GM23338 (cell line): ENCODE measurements at regions not wholly inside any gene's neighbourhood (a gene's known extent, or its start where the extent isn't known, plus 50 kb on each side); places are given as distances from the start of the nearest gene placed in this dataset.

Experiments used
- ATAC-seq: fragments of 200-7000 bp; cut with Tn5 transposase; 3 replicates; pipeline ENCODE4 v1.9.1; 2020
- DNase-seq: peaks from one replicate; pipeline ENCODE4 v3.0.0-alpha.2; 2015; ENCODE audit warnings: low spot score
- H2AFZ ChIP-seq: fragments of 200-600 bp; sonication (generic); 2 replicates; pipeline ENCODE4 v1.8.0; 2016; ENCODE audit warnings: antibody characterized with exemption, mild to moderate bottlenecking, moderate library complexity
- H3F3A ChIP-seq: fragments of 200-600 bp; sonication (generic); replicated peaks from 2 replicates; pipeline ENCODE4 v1.8.0; 2017; ENCODE audit warnings: antibody characterized with exemption, mixed run types, low read depth
- H3K27ac ChIP-seq: fragments of 200-600 bp; sonication (generic); 2 replicates; pipeline ENCODE4 v1.6.1; 2016; ENCODE audit warnings: low read depth
- H3K27me3 ChIP-seq: fragments of 200-600 bp; sonication (generic); 2 replicates; pipeline ENCODE4 v1.8.0; 2016; ENCODE audit warnings: mild to moderate bottlenecking, mixed run types, moderate library complexity; ENCODE audit not compliant: insufficient read depth
- H3K36me3 ChIP-seq: fragments of 200-600 bp; sonication (generic); 2 replicates; pipeline ENCODE4 v1.8.0; 2016; ENCODE audit warnings: mild to moderate bottlenecking; ENCODE audit not compliant: insufficient read depth
- H3K4me1 ChIP-seq: fragments of 200-600 bp; sonication (generic); 2 replicates; pipeline ENCODE4 v1.8.0; 2016; ENCODE audit warnings: mild to moderate bottlenecking, moderate library complexity; ENCODE audit not compliant: insufficient read depth
- H3K4me2 ChIP-seq: fragments of 200-600 bp; sonication (generic); 2 replicates; pipeline ENCODE4 v1.7.1; 2017; ENCODE audit warnings: mixed run types
- H3K4me3 ChIP-seq: fragments of 200-600 bp; sonication (generic); 2 replicates; pipeline ENCODE4 v1.6.1; 2016; ENCODE audit warnings: mixed run types
- H3K79me2 ChIP-seq: fragments of 200-600 bp; sonication (generic); replicated peaks from 2 replicates; pipeline ENCODE4 v1.8.0; 2017; ENCODE audit warnings: mild to moderate bottlenecking; ENCODE audit not compliant: insufficient read depth
- H3K9me2 ChIP-seq: fragments of 200-600 bp; sonication (generic); 2 replicates; pipeline ENCODE4 v1.8.0; 2017; ENCODE audit not compliant: insufficient read depth
- H4K20me1 ChIP-seq: fragments of 200-600 bp; sonication (generic); replicated peaks from 2 replicates; pipeline ENCODE4 v1.8.0; 2017; ENCODE audit warnings: mild to moderate bottlenecking; ENCODE audit not compliant: insufficient read depth
- H3K27ac Mint-ChIP-seq: 2 replicates; pipeline ENCODE4 v1.8.0; 2020; ENCODE audit warnings: inconsistent platforms, mild to moderate bottlenecking, moderate library complexity, mixed read lengths
- H3K27me3 Mint-ChIP-seq: 3 replicates; pipeline ENCODE4 v1.8.0; 2022; ENCODE audit warnings: low read depth, mild to moderate bottlenecking, moderate library complexity, mixed read lengths, inconsistent platforms; ENCODE audit not compliant: insufficient read depth, poor library complexity
- H3K36me3 Mint-ChIP-seq: 3 replicates; pipeline ENCODE4 v1.8.0; 2021; ENCODE audit warnings: low read depth, mild to moderate bottlenecking, inconsistent platforms, moderate library complexity, mixed read lengths
- H3K4me1 Mint-ChIP-seq: 3 replicates; pipeline ENCODE4 v1.8.0; 2020; ENCODE audit warnings: mild to moderate bottlenecking, inconsistent platforms, mixed read lengths
- H3K4me3 Mint-ChIP-seq: 3 replicates; pipeline ENCODE4 v1.8.0; 2021; ENCODE audit warnings: moderate library complexity, mild to moderate bottlenecking, inconsistent platforms, mixed read lengths
- H3K9me3 Mint-ChIP-seq: 3 replicates; pipeline ENCODE4 v1.8.0; 2020; ENCODE audit warnings: moderate library complexity, mild to moderate bottlenecking, inconsistent platforms, mixed read lengths
- CREB1 ChIP-seq: fragments of 250-450 bp; sonication (Bioruptor Pico); IDR thresholded peaks from 2 replicates; pipeline ENCODE4 v1.5.0; 2020; ENCODE audit warnings: low read depth, mild to moderate bottlenecking, moderate library complexity
- EZH2 ChIP-seq: fragments of 200-600 bp; sonication (generic); IDR thresholded peaks from one replicate; pipeline ENCODE4 v1.8.0; 2017; ENCODE audit warnings: antibody characterized with exemption, mild to moderate bottlenecking, low read depth; ENCODE audit not compliant: unreplicated experiment
- EZH2phosphoT487 ChIP-seq: fragments of 200-600 bp; sonication (generic); IDR thresholded peaks from one replicate; pipeline ENCODE4 v1.8.1; 2018; ENCODE audit warnings: antibody characterized with exemption; ENCODE audit not compliant: unreplicated experiment
- JUNB ChIP-seq: IDR thresholded peaks from one replicate; pipeline ENCODE4 v1.6.1; 2016; ENCODE audit warnings: antibody characterized with exemption; ENCODE audit not compliant: unreplicated experiment
- NANOG ChIP-seq: IDR thresholded peaks from 2 replicates; pipeline ENCODE4 v1.6.1; 2016; ENCODE audit warnings: antibody characterized with exemption, borderline replicate concordance
- POLR2AphosphoS5 ChIP-seq: IDR thresholded peaks from 2 replicates; pipeline ENCODE4 v1.6.1; 2016; ENCODE audit warnings: antibody characterized with exemption, low read depth
- STAT1 ChIP-seq: IDR thresholded peaks from one replicate; pipeline ENCODE4 v1.6.1; 2016; ENCODE audit warnings: antibody characterized with exemption; ENCODE audit not compliant: unreplicated experiment
- ZNF114 ChIP-seq: fragments of 250-450 bp; sonication (Bioruptor Pico); IDR thresholded peaks from 2 replicates; pipeline ENCODE4 v1.5.0; 2020; ENCODE audit warnings: mild to moderate bottlenecking, moderate library complexity
- ZNF331 ChIP-seq: fragments of 250-450 bp; sonication (Bioruptor Pico); IDR thresholded peaks from 2 replicates; pipeline ENCODE4 v1.5.0; 2020; ENCODE audit warnings: low read depth, mild to moderate bottlenecking, moderate library complexity
- TF ChIP-seq, protein P1 (sequence below), 2 experiments: fragments of 200-600 bp in 1 of 2; sonication (generic) in 1 of 2; conservative IDR thresholded peaks; 2 replicates each; pipeline versions ENCODE4 v1.5.1 to v1.6.1; 2016 to 2017; ENCODE audit warnings: antibody characterized with exemption in 2 of 2, low read depth in 2 of 2, mild to moderate bottlenecking in 2 of 2, moderate library complexity in 1 of 2
- TF ChIP-seq, protein P2 (sequence below): fragments of 250-450 bp; sonication (Bioruptor Pico); IDR thresholded peaks from 2 replicates; pipeline ENCODE4 v1.5.0; 2020; ENCODE audit warnings: mild to moderate bottlenecking, moderate library complexity
- TF ChIP-seq, protein P3 (sequence below): IDR thresholded peaks from one replicate; pipeline ENCODE4 v1.6.1; 2018; ENCODE audit warnings: antibody characterized with exemption; ENCODE audit not compliant: unreplicated experiment
- TF ChIP-seq, protein P4 (sequence below): IDR thresholded peaks from 2 replicates; pipeline ENCODE4 v1.6.1; 2016; ENCODE audit warnings: antibody characterized with exemption

DNA sequence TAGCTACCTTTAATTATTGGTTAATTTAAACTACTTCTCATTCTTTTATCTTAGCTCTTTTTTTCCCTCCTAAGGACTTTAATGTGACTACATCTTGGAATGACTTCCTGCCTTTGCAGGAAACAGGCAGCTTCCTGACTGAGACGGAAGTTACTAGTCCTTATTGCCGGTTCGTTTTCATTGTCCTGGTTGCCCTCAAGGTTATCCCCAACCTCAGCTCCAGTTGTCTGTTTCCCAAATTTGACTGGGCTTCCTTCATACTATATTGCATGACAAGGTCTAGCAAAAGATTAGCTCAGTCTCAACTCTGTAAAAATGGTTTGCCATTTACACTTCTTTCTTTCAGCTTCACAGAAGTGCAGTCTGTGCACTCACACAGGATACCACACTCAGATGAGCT lies 109.9 kb upstream of the DDX53 start:
- H3K4me1 ChIP-seq: no peaks in the 10 kb centered on the region
- Mint-ChIP-seq H3K27me3 (no peaks in the 10 kb centered on the region), H3K9me3 (no peaks in the 10 kb centered on the region), H3K4me3 (no peak overlapping the region), H3K27ac (no peak overlapping the region), H3K4me1 (peaks cover 4% of the 10 kb centered on the region; the same call in 2 of the 3 replicates), H3K36me3 (no peaks in the 10 kb centered on the region)
- DNase-seq (no peak), ATAC-seq (no peak)
- H3K36me3 ChIP-seq: no peaks in the 10 kb centered on the region
- TF ChIP-seq, protein P1, sequence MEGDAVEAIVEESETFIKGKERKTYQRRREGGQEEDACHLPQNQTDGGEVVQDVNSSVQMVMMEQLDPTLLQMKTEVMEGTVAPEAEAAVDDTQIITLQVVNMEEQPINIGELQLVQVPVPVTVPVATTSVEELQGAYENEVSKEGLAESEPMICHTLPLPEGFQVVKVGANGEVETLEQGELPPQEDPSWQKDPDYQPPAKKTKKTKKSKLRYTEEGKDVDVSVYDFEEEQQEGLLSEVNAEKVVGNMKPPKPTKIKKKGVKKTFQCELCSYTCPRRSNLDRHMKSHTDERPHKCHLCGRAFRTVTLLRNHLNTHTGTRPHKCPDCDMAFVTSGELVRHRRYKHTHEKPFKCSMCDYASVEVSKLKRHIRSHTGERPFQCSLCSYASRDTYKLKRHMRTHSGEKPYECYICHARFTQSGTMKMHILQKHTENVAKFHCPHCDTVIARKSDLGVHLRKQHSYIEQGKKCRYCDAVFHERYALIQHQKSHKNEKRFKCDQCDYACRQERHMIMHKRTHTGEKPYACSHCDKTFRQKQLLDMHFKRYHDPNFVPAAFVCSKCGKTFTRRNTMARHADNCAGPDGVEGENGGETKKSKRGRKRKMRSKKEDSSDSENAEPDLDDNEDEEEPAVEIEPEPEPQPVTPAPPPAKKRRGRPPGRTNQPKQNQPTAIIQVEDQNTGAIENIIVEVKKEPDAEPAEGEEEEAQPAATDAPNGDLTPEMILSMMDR (conservative IDR thresholded peaks at IDR 0.05; ENCODE audit: low read depth in 2 of 2): no peak
- TF ChIP-seq POLR2AphosphoS5: no peak
- TF ChIP-seq JUNB: no peak
- no peak for TF ChIP-seq EZH2phosphoT487
- TF ChIP-seq, protein P2, sequence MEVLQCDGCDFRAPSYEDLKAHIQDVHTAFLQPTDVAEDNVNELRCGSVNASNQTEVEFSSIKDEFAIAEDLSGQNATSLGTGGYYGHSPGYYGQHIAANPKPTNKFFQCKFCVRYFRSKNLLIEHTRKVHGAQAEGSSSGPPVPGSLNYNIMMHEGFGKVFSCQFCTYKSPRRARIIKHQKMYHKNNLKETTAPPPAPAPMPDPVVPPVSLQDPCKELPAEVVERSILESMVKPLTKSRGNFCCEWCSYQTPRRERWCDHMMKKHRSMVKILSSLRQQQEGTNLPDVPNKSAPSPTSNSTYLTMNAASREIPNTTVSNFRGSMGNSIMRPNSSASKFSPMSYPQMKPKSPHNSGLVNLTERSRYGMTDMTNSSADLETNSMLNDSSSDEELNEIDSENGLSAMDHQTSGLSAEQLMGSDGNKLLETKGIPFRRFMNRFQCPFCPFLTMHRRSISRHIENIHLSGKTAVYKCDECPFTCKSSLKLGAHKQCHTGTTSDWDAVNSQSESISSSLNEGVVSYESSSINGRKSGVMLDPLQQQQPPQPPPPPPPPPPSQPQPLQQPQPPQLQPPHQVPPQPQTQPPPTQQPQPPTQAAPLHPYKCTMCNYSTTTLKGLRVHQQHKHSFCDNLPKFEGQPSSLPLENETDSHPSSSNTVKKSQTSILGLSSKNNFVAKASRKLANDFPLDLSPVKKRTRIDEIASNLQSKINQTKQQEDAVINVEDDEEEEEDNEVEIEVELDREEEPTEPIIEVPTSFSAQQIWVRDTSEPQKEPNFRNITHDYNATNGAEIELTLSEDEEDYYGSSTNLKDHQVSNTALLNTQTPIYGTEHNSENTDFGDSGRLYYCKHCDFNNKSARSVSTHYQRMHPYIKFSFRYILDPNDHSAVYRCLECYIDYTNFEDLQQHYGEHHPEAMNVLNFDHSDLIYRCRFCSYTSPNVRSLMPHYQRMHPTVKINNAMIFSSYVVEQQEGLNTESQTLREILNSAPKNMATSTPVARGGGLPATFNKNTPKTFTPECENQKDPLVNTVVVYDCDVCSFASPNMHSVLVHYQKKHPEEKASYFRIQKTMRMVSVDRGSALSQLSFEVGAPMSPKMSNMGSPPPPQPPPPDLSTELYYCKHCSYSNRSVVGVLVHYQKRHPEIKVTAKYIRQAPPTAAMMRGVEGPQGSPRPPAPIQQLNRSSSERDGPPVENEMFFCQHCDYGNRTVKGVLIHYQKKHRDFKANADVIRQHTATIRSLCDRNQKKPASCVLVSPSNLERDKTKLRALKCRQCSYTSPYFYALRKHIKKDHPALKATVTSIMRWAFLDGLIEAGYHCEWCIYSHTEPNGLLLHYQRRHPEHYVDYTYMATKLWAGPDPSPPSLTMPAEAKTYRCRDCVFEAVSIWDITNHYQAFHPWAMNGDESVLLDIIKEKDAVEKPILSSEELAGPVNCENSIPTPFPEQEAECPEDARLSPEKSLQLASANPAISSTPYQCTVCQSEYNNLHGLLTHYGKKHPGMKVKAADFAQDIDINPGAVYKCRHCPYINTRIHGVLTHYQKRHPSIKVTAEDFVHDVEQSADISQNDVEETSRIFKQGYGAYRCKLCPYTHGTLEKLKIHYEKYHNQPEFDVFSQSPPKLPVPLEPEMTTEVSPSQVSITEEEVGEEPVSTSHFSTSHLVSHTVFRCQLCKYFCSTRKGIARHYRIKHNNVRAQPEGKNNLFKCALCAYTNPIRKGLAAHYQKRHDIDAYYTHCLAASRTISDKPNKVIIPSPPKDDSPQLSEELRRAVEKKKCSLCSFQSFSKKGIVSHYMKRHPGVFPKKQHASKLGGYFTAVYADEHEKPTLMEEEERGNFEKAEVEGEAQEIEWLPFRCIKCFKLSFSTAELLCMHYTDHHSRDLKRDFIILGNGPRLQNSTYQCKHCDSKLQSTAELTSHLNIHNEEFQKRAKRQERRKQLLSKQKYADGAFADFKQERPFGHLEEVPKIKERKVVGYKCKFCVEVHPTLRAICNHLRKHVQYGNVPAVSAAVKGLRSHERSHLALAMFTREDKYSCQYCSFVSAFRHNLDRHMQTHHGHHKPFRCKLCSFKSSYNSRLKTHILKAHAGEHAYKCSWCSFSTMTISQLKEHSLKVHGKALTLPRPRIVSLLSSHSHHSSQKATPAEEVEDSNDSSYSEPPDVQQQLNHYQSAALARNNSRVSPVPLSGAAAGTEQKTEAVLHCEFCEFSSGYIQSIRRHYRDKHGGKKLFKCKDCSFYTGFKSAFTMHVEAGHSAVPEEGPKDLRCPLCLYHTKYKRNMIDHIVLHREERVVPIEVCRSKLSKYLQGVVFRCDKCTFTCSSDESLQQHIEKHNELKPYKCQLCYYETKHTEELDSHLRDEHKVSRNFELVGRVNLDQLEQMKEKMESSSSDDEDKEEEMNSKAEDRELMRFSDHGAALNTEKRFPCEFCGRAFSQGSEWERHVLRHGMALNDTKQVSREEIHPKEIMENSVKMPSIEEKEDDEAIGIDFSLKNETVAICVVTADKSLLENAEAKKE (CRISPR knock-in tag): no peak
- TF ChIP-seq CREB1 (CRISPR knock-in tag): no peak
- TF ChIP-seq, protein P3, sequence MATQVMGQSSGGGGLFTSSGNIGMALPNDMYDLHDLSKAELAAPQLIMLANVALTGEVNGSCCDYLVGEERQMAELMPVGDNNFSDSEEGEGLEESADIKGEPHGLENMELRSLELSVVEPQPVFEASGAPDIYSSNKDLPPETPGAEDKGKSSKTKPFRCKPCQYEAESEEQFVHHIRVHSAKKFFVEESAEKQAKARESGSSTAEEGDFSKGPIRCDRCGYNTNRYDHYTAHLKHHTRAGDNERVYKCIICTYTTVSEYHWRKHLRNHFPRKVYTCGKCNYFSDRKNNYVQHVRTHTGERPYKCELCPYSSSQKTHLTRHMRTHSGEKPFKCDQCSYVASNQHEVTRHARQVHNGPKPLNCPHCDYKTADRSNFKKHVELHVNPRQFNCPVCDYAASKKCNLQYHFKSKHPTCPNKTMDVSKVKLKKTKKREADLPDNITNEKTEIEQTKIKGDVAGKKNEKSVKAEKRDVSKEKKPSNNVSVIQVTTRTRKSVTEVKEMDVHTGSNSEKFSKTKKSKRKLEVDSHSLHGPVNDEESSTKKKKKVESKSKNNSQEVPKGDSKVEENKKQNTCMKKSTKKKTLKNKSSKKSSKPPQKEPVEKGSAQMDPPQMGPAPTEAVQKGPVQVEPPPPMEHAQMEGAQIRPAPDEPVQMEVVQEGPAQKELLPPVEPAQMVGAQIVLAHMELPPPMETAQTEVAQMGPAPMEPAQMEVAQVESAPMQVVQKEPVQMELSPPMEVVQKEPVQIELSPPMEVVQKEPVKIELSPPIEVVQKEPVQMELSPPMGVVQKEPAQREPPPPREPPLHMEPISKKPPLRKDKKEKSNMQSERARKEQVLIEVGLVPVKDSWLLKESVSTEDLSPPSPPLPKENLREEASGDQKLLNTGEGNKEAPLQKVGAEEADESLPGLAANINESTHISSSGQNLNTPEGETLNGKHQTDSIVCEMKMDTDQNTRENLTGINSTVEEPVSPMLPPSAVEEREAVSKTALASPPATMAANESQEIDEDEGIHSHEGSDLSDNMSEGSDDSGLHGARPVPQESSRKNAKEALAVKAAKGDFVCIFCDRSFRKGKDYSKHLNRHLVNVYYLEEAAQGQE: no peak
- TF ChIP-seq ZNF331 (CRISPR knock-in tag): no peak
- TF ChIP-seq EZH2: no peak
- TF ChIP-seq, protein P4, sequence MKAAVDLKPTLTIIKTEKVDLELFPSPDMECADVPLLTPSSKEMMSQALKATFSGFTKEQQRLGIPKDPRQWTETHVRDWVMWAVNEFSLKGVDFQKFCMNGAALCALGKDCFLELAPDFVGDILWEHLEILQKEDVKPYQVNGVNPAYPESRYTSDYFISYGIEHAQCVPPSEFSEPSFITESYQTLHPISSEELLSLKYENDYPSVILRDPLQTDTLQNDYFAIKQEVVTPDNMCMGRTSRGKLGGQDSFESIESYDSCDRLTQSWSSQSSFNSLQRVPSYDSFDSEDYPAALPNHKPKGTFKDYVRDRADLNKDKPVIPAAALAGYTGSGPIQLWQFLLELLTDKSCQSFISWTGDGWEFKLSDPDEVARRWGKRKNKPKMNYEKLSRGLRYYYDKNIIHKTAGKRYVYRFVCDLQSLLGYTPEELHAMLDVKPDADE: no peak
- no peak for TF ChIP-seq NANOG
- TF ChIP-seq STAT1: no peak
- TF ChIP-seq ZNF114: no peak
- H3K27me3 ChIP-seq: no peaks in the 10 kb centered on the region
- H2AFZ ChIP-seq: no peak overlapping the region
- no peak overlapping the region for H3K4me2 ChIP-seq
- H3K79me2 ChIP-seq: no peaks in the 10 kb centered on the region
- H3K27ac ChIP-seq: no peak overlapping the region
- no peaks in the 10 kb centered on the region for H3F3A ChIP-seq
- no peaks in the 10 kb centered on the region for H3K9me2 ChIP-seq
- no peaks in the 10 kb centered on the region for H4K20me1 ChIP-seq
- no peak overlapping the region for H3K4me3 ChIP-seq
